MM.1S (cell line): ENCODE measurements at regions not wholly inside any gene's neighbourhood (a gene's known extent, or its start where the extent isn't known, plus 50 kb on each side); places are given as distances from the start of the nearest gene placed in this dataset.

Experiments used
- DNase-seq: peaks from one replicate; pipeline ENCODE4 v3.0.0-alpha.2; 2015
- H2AFZ ChIP-seq: fragments of 300-600 bp; sonication (generic); 2 replicates; pipeline ENCODE4 v1.6.0; 2016; ENCODE audit warnings: antibody characterized with exemption, low read length
- H3F3A ChIP-seq: fragments of 300-600 bp; sonication (generic); 2 replicates; pipeline ENCODE4 v1.6.1; 2016; ENCODE audit warnings: mild to moderate bottlenecking, antibody characterized with exemption, low read length, moderate library complexity, mixed read lengths; ENCODE audit not compliant: insufficient read depth
- H3K27ac ChIP-seq: fragments of 300-600 bp; sonication (generic); 2 replicates; pipeline ENCODE4 v1.5.1; 2016; ENCODE audit warnings: mild to moderate bottlenecking, low read length
- H3K27me3 ChIP-seq: fragments of 300-600 bp; sonication (generic); replicated peaks from 2 replicates; pipeline ENCODE4 v1.6.0; 2016; ENCODE audit warnings: low read length; ENCODE audit not compliant: insufficient read depth
- H3K36me3 ChIP-seq: fragments of 300-600 bp; sonication (generic); replicated peaks from 2 replicates; pipeline ENCODE4 v1.6.1; 2016; ENCODE audit warnings: mild to moderate bottlenecking, low read length, mixed read lengths; ENCODE audit not compliant: insufficient read depth
- H3K4me1 ChIP-seq: fragments of 300-600 bp; sonication (generic); 2 replicates; pipeline ENCODE4 v1.6.1; 2016; ENCODE audit warnings: low read length, mixed read lengths
- H3K4me2 ChIP-seq: fragments of 300-600 bp; sonication (generic); 2 replicates; pipeline ENCODE4 v1.6.0; 2016; ENCODE audit warnings: low read depth, low read length
- H3K4me3 ChIP-seq: fragments of 300-600 bp; sonication (generic); 2 replicates; pipeline ENCODE4 v1.5.1; 2016; ENCODE audit warnings: low read length, mixed read lengths
- H3K79me2 ChIP-seq: fragments of 300-600 bp; sonication (generic); 2 replicates; pipeline ENCODE4 v1.6.1; 2016; ENCODE audit warnings: mixed run types, low read length, mixed read lengths
- H3K9ac ChIP-seq: fragments of 300-600 bp; sonication (generic); 2 replicates; pipeline ENCODE4 v1.6.1; 2016; ENCODE audit warnings: low read length, mixed read lengths
- H3K9me2 ChIP-seq: fragments of 300-600 bp; sonication (generic); replicated peaks from 2 replicates; pipeline ENCODE4 v1.6.1; 2016; ENCODE audit warnings: mild to moderate bottlenecking, low read length, mixed read lengths; ENCODE audit not compliant: insufficient read depth
- H3K9me3 ChIP-seq: fragments of 300-600 bp; sonication (generic); replicated peaks from 2 replicates; pipeline ENCODE4 v1.6.1; 2016; ENCODE audit warnings: mild to moderate bottlenecking, low read length, mixed read lengths; ENCODE audit not compliant: insufficient read depth
- H4K20me1 ChIP-seq: fragments of 300-600 bp; sonication (generic); 2 replicates; pipeline ENCODE4 v1.6.1; 2016; ENCODE audit warnings: mild to moderate bottlenecking, low read length, moderate library complexity, mixed read lengths; ENCODE audit not compliant: insufficient read depth
- CTCF ChIP-seq: fragments of 300-600 bp; sonication (generic); IDR thresholded peaks from 2 replicates; pipeline ENCODE4 v1.5.1; 2016; ENCODE audit warnings: antibody characterized with exemption, low read length, mixed read lengths
- EZH2 ChIP-seq: fragments of 300-600 bp; sonication (generic); optimal IDR thresholded peaks from 2 replicates; pipeline ENCODE3; 2017; ENCODE audit warnings: low read depth, mild to moderate bottlenecking, antibody characterized with exemption, low read length, mixed read lengths
- EZH2phosphoT487 ChIP-seq: fragments of 300-600 bp; sonication (generic); IDR thresholded peaks from 2 replicates; pipeline ENCODE4 v1.6.1; 2018; ENCODE audit warnings: antibody characterized with exemption, low read length

- H3K4me3 ChIP-seq = no peak overlapping the region
- no peak overlapping the region for H3K27ac ChIP-seq
- no peaks in the 10 kb centered on the region for H3K79me2 ChIP-seq
- DNase-seq = no peak
- H3K27me3 ChIP-seq = no peaks in the 10 kb centered on the region
- no peaks in the 10 kb centered on the region for H3K36me3 ChIP-seq
- no peak overlapping the region for H2AFZ ChIP-seq
- H3K9me3 ChIP-seq = no peaks in the 10 kb centered on the region
- H3K4me1 ChIP-seq = no peaks in the 10 kb centered on the region
- no peaks in the 10 kb centered on the region for H4K20me1 ChIP-seq
- H3F3A ChIP-seq = no peaks in the 10 kb centered on the region
- no peak overlapping the region for H3K9ac ChIP-seq
- TF ChIP-seq CTCF (no peak), EZH2phosphoT487 (no peak), EZH2 (no peak)
- no peak overlapping the region for H3K4me2 ChIP-seq
- H3K9me2 ChIP-seq = no peaks in the 10 kb centered on the region
These were observed 766.7 kb upstream of the TBX3 start for GRCh38 chr12:115450710-115451109.

DNA sequence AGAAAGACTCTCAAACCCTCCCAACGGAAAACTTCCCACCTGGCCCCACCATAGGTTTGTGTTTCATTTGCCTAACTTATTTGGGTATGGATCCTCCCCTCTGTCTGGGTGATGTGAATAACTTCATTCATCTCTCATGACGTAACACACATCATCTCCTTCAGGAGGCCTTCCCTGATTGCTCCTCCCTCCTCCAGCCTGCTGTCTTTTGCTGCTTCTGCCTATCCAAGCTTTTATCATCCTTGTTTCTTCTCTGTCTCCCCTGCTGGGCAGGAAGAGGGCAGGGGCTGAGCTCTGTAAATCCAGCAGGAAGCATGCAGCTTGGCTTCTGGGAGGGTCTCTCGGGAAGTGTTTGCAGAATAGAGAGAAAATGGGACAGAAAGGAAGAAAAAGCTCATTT, 766.0 kb upstream of the TBX3 start:
- no peak for TF ChIP-seq CTCF
- TF ChIP-seq EZH2 = no peak
- TF ChIP-seq EZH2phosphoT487 = no peak
- no peaks in the 10 kb centered on the region for H3F3A ChIP-seq

GRCh38 chr12:115449526-115449925, 765.6 kb upstream of the TBX3 start:
- Histone ChIP-seq H3K27ac (no peak overlapping the region), H4K20me1 (no peaks in the 10 kb centered on the region), H3K9ac (no peak overlapping the region), H3F3A (no peaks in the 10 kb centered on the region), H3K79me2 (no peaks in the 10 kb centered on the region), H3K4me1 (no peaks in the 10 kb centered on the region), H3K4me3 (no peak overlapping the region), H3K9me3 (no peaks in the 10 kb centered on the region), H3K36me3 (no peaks in the 10 kb centered on the region), H3K4me2 (no peak overlapping the region), H2AFZ (no peak overlapping the region), H3K9me2 (no peaks in the 10 kb centered on the region), H3K27me3 (no peaks in the 10 kb centered on the region)
- no peak for DNase-seq
- no peak for TF ChIP-seq CTCF
- TF ChIP-seq EZH2phosphoT487 = no peak
- TF ChIP-seq EZH2 = no peak

More for the DNA sequence above, 766.0 kb upstream of the TBX3 start:
- H3K9me3 ChIP-seq = no peaks in the 10 kb centered on the region
- no peak overlapping the region for H3K4me2 ChIP-seq
- no peak overlapping the region for H3K4me3 ChIP-seq
- no peak for DNase-seq
- no peak overlapping the region for H3K9ac ChIP-seq
- no peaks in the 10 kb centered on the region for H3K36me3 ChIP-seq
- no peaks in the 10 kb centered on the region for H3K27me3 ChIP-seq
- H4K20me1 ChIP-seq = no peaks in the 10 kb centered on the region
- no peaks in the 10 kb centered on the region for H3K4me1 ChIP-seq
- no peak overlapping the region for H2AFZ ChIP-seq
- H3K79me2 ChIP-seq = no peaks in the 10 kb centered on the region
- no peaks in the 10 kb centered on the region for H3K9me2 ChIP-seq
- no peak overlapping the region for H3K27ac ChIP-seq

DNA sequence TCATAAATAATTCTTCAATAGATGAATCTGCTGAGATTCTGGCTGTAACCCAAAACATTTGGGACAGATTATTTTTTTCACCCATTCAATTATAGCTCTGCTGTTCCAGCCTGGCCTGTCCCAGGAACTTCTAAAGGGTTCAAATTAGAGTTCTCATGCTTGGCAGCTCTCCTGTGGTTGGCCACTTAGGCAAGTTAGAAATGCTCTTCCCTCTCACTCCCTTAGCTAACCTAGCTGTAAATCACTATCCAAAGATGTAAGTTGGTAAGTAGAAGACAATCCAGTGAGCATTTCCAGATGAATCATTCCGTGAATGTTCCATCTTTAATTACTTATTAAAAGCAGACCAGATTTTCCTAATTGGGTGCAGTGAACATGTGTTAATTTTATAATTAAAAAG, 760.4 kb upstream of the TBX3 start:
- no peak overlapping the region for H3K27ac ChIP-seq

More for the DNA sequence above, 760.4 kb upstream of the TBX3 start:
- no peak for DNase-seq
- TF ChIP-seq CTCF = no peak
- Histone ChIP-seq H3K9ac (no peak overlapping the region), H3K9me2 (no peaks in the 10 kb centered on the region), H4K20me1 (no peaks in the 10 kb centered on the region), H3K4me2 (no peak overlapping the region), H3K4me3 (no peak overlapping the region), H3K79me2 (no peaks in the 10 kb centered on the region), H3K27me3 (no peaks in the 10 kb centered on the region), H3K36me3 (no peaks in the 10 kb centered on the region), H3K9me3 (no peaks in the 10 kb centered on the region), H3K4me1 (no peaks in the 10 kb centered on the region), H2AFZ (no peak overlapping the region), H3F3A (no peaks in the 10 kb centered on the region)
